ENCODE measurements at regions not wholly inside any gene's neighbourhood (a gene's known extent, or its start where the extent isn't known, plus 50 kb on each side); places are given as distances from the start of the nearest gene placed in this dataset.

GRCh38 chr16:6665126-6665525 is 667.5 kb upstream of the RBFOX1 start:
- ATAC-seq (ENCODE audit: low read depth) = no peak
- Histone ChIP-seq H4K8ac (ENCODE audit: low read depth in 2 of 2, low read length in 2 of 2) (no peak overlapping the region), H3K4me2 (ENCODE audit: low read depth, low read length) (no peak overlapping the region), H4K5ac (ENCODE audit: low read depth, low read length) (no peak overlapping the region), H2AK5ac (ENCODE audit: low read depth, low read length) (no peak overlapping the region), H3K27me3 (ENCODE audit: control insufficient read depth, insufficient read depth, low read length) (no peaks in the 10 kb centered on the region), H2AFZ (replicated peaks; ENCODE audit: low read length, poor library complexity) (no peak overlapping the region), H2BK5ac (ENCODE audit: low read depth, low read length, poor library complexity, severe bottlenecking) (no peak overlapping the region), H2BK20ac (ENCODE audit: low read depth, low read length) (no peak overlapping the region), H3K9me1 (ENCODE audit: insufficient read depth, low read length) (no peaks in the 10 kb centered on the region), H3K79me1 (ENCODE audit: low read depth in 1 of 2, low read length in 2 of 2) (no peaks in the 10 kb centered on the region), H2BK120ac (ENCODE audit: low read depth, low read length) (no peak overlapping the region), H3K9me3 (ENCODE audit: control insufficient read depth, insufficient read depth, low read length) (peaks cover 10% of the 10 kb centered on the region), H4K20me1 (ENCODE audit: insufficient read depth, low read length) (no peaks in the 10 kb centered on the region), H3K56ac (ENCODE audit: extremely low read depth, insufficient read depth, low read length) (no peak overlapping the region), H3K4me3 (ENCODE audit: insufficient read depth, low read depth, low read length) (no peak overlapping the region), H3K4ac (ENCODE audit: low read depth, low read length) (no peak overlapping the region), H3K36me3 (ENCODE audit: control insufficient read depth, insufficient read depth, low read length) (no peaks in the 10 kb centered on the region), H3K9ac (ENCODE audit: low read depth, low read length) (no peak overlapping the region), H3K27ac (ENCODE audit: insufficient read depth, low read length) (no peak overlapping the region), H2AK9ac (replicated peaks; ENCODE audit: low read depth, low read length, poor library complexity) (no peak overlapping the region), H4K91ac (ENCODE audit: insufficient read depth, low read depth, low read length) (no peak overlapping the region), H3K18ac (ENCODE audit: low read depth, low read length) (no peak overlapping the region), H3K23ac (ENCODE audit: low read depth, low read length) (no peak overlapping the region), H3K4me1 (ENCODE audit: control insufficient read depth, insufficient read depth, low read length) (no peaks in the 10 kb centered on the region), H3K14ac (replicated peaks; ENCODE audit: low read depth, low read length) (no peak overlapping the region), H2BK15ac (ENCODE audit: low read depth, low read length) (no peak overlapping the region)
- WGBS, 2 experiments (ENCODE audit: extremely low coverage in 2 of 2, insufficient read length in 1 of 2) = no CpG with 5 or more reads among the region's 7 CpGs
- no peak for DNase-seq
- TF ChIP-seq CHD1 (IDR thresholded peaks at IDR 0.05; ENCODE audit: low read depth, low read length) = no peak
- TF ChIP-seq NFE2L2 (IDR thresholded peaks at IDR 0.05; ENCODE audit: low read depth, low read length) = no peak
- TF ChIP-seq MAFK (IDR thresholded peaks at IDR 0.05; ENCODE audit: low read depth, low read length) = no peak
- no peak for TF ChIP-seq BHLHE40 (IDR thresholded peaks at IDR 0.05; ENCODE audit: low read depth, low read length)
- no peak for TF ChIP-seq CTCF (conservative IDR thresholded peaks at IDR 0.05; ENCODE audit: low read depth, low read length)
- TF ChIP-seq RFX5 (IDR thresholded peaks at IDR 0.05; ENCODE audit: low read depth, low read length) = no peak
- no peak for TF ChIP-seq ELK1 (IDR thresholded peaks at IDR 0.05; ENCODE audit: borderline replicate concordance, low read depth, low read length)
- intact Hi-C loops (cut with micrococcal nuclease) (no loop called here), dilution Hi-C loops (cut with HindIII; ENCODE audit: low sequenced_read_pairs, unreplicated experiment) (no loop called here), in situ Hi-C loops (cut with MboI; ENCODE audit: low sequenced_read_pairs) (no loop called here)
- POLR2A ChIA-PET (ENCODE audit: unreplicated experiment) = no interaction called here
- CTCF ChIA-PET = no interaction called here
- no TSS peak for BruUV-seq (replicated peaks)
